Astrocyte (in vitro differentiated cells and primary cell): ENCODE measurements at regions not wholly inside any gene's neighbourhood (a gene's known extent, or its start where the extent isn't known, plus 50 kb on each side); places are given as distances from the start of the nearest gene placed in this dataset.

Source experiments
- CTCF ChIP-seq: IDR thresholded peaks from 2 replicates; pipeline ENCODE4 v1.5.1; 2011; ENCODE audit warnings: low read depth, mild to moderate bottlenecking, inconsistent platforms, low read length, moderate library complexity; ENCODE audit not compliant: insufficient read depth
- EZH2 ChIP-seq: IDR thresholded peaks from 2 replicates; pipeline ENCODE4 v1.6.1; 2012; ENCODE audit warnings: mild to moderate bottlenecking, low read length, inconsistent platforms; ENCODE audit not compliant: insufficient read depth

GRCh38 chr9:104028827-104029226 is 65.3 kb upstream of the SMC2 start:
- TF ChIP-seq CTCF (no peak), EZH2 (no peak)
